ENCODE measurements at regions not wholly inside any gene's neighbourhood (a gene's known extent, or its start where the extent isn't known, plus 50 kb on each side); places are given as distances from the start of the nearest gene placed in this dataset.

GRCh38 chr10:29760138-29760900, 125.5 kb upstream of the SVIL start:
- TF ChIP-seq CTCF (IDR thresholded peaks at IDR 0.05) (no peak), POLR2A (IDR thresholded peaks at IDR 0.05) (no peak)

Measured in thyroid gland (tissue), 4 donors.